ENCODE measurements at regions not wholly inside any gene's neighbourhood (a gene's known extent, or its start where the extent isn't known, plus 50 kb on each side); places are given as distances from the start of the nearest gene placed in this dataset.

DNA sequence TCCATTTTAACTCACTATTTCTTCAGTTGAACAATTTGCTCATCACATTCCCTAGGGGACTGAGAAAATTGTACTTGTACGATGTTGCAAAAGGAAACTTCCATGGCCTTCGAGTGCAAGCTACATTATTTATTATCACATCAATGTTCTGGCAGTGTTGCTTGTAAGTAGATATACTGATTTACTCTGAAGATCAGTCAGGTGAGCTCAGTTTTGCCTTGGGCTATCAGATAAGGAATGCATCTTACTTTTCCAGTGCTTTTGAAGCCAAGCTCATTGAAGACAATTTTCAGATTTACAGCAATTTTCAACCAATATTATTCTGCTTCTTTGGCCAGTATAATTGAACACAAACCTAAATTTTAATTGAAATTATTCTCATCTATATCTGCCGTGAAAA, 1296.9 kb downstream of the RAPGEF2 start:
- TF ChIP-seq, protein P1, sequence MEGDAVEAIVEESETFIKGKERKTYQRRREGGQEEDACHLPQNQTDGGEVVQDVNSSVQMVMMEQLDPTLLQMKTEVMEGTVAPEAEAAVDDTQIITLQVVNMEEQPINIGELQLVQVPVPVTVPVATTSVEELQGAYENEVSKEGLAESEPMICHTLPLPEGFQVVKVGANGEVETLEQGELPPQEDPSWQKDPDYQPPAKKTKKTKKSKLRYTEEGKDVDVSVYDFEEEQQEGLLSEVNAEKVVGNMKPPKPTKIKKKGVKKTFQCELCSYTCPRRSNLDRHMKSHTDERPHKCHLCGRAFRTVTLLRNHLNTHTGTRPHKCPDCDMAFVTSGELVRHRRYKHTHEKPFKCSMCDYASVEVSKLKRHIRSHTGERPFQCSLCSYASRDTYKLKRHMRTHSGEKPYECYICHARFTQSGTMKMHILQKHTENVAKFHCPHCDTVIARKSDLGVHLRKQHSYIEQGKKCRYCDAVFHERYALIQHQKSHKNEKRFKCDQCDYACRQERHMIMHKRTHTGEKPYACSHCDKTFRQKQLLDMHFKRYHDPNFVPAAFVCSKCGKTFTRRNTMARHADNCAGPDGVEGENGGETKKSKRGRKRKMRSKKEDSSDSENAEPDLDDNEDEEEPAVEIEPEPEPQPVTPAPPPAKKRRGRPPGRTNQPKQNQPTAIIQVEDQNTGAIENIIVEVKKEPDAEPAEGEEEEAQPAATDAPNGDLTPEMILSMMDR (IDR thresholded peaks at IDR 0.05) = no peak
- no peak for TF ChIP-seq POLR2A (IDR thresholded peaks at IDR 0.05)
- TF ChIP-seq POLR2AphosphoS5 (IDR thresholded peaks at IDR 0.05) = no peak
- TF ChIP-seq EP300 (IDR thresholded peaks at IDR 0.05) = no peak

All from sigmoid colon (tissue), 4 donors.